Mucosa of descending colon (tissue), 3 donors: ENCODE measurements at regions not wholly inside any gene's neighbourhood (a gene's known extent, or its start where the extent isn't known, plus 50 kb on each side); places are given as distances from the start of the nearest gene placed in this dataset.

ENCODE experiments used
- ATAC-seq: fragments of 200-7000 bp; cut with Tn5 transposase; one replicate; pipeline ENCODE4 v1.9.1; 2020; ENCODE audit warnings: mild to moderate bottlenecking, moderate library complexity
- DNase-seq, 3 donors: peaks; one replicate each; pipeline ENCODE4 v3.0.0-alpha.2; 2020
- H3K36me3 ChIP-seq: fragments of 200-600 bp; one replicate; pipeline ENCODE4 v1.8.0; 2021; ENCODE audit warnings: low read depth, mild to moderate bottlenecking
- H3K4me1 ChIP-seq: fragments of 200-600 bp; one replicate; pipeline ENCODE4 v1.8.0; 2021; ENCODE audit warnings: low read depth, mild to moderate bottlenecking
- H3K4me3 ChIP-seq: fragments of 200-600 bp; one replicate; pipeline ENCODE4 v1.8.0; 2021; ENCODE audit warnings: mild to moderate bottlenecking
- H3K9me3 ChIP-seq: fragments of 200-600 bp; one replicate; pipeline ENCODE4 v1.8.0; 2021; ENCODE audit warnings: mild to moderate bottlenecking
- CTCF ChIP-seq: fragments of 200-600 bp; IDR thresholded peaks from one replicate; pipeline ENCODE4 v1.8.0; 2022; ENCODE audit warnings: antibody characterized with exemption, mild to moderate bottlenecking
- intact Hi-C, 2 donors: fragments of 100-400 bp; cut with DNase I in 1 of 2; cut with micrococcal nuclease in 1 of 2; formaldehyde crosslinking; loops; one replicate each; pipeline versions ENCODE4 v1.11.0 to v1.11.1; 2022; cut with DNase I, micrococcal nuclease
- donor health status: DM: no; HTN: no; CAD: no; lungs with moderate emphysema.
- donor health status: DM: no; HTN: no; CAD: no.
- donor health status: DM: no; HTN: yes; CAD: no.

- no peak overlapping the region for H3K4me3 ChIP-seq
- no peak for TF ChIP-seq CTCF
- ATAC-seq = no peak
- H3K9me3 ChIP-seq = no peaks in the 10 kb centered on the region
- DNase-seq = no peak
- intact Hi-C loops = no loop called here
- H3K36me3 ChIP-seq = no peaks in the 10 kb centered on the region
- no peaks in the 10 kb centered on the region for H3K4me1 ChIP-seq
Observed at GRCh38 chr2:48207851-48208250, 106.6 kb upstream of the FOXN2 start.

DNA sequence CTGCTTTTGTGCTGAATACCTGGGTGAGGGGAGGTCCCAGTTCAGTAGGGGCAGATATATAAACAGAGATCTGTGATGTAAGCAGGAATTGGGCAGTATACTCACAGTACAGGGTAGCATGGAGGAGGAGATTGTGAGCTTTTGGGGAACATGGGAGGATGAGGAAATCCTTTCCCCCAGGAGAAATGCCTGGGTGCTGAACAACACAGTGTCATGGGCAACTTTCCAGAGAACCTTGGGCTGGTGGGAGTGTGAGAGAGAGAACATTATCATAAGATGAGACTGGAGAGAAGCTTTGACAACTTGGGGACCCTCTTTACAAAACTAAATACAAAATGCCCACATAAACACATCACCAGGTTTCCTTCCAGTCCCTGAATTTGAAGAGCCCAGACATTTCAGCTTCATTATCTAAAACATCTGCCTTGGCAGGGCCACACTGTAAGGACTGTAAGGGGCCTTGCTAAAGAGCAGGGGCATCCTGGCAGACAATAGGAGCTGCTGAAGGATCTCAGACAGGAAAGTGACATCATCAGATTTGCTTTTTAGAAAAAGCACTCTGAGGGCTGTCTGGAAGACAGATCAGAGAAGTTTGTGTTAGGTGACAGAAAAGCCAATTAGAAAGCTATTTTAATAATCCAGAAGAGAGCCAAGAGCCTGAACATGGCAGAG, 105.1 kb upstream of the FOXN2 start:
- Histone ChIP-seq H3K9me3 (no peaks in the 10 kb centered on the region), H3K36me3 (no peaks in the 10 kb centered on the region), H3K4me1 (no peaks in the 10 kb centered on the region), H3K4me3 (no peak overlapping the region)
- intact Hi-C loops = no loop called here
- ATAC-seq (no peak), DNase-seq (no peak)
- TF ChIP-seq CTCF = no peak

GRCh38 chr2:48210189-48210588, 104.3 kb upstream of the FOXN2 start:
- no peak for DNase-seq
- TF ChIP-seq CTCF = no peak
- no peak for ATAC-seq
- H3K9me3 ChIP-seq = no peaks in the 10 kb centered on the region
- no peak overlapping the region for H3K4me3 ChIP-seq
- intact Hi-C loops = no loop called here
- H3K36me3 ChIP-seq = no peaks in the 10 kb centered on the region
- no peaks in the 10 kb centered on the region for H3K4me1 ChIP-seq

GRCh38 chr2:48213646-48214045, 100.8 kb upstream of the FOXN2 start:
- ATAC-seq (no peak), DNase-seq (no peak)
- intact Hi-C loops = no loop called here
- Histone ChIP-seq H3K36me3 (no peaks in the 10 kb centered on the region), H3K9me3 (no peaks in the 10 kb centered on the region), H3K4me1 (no peaks in the 10 kb centered on the region), H3K4me3 (no peak overlapping the region)
- TF ChIP-seq CTCF = no peak

DNA sequence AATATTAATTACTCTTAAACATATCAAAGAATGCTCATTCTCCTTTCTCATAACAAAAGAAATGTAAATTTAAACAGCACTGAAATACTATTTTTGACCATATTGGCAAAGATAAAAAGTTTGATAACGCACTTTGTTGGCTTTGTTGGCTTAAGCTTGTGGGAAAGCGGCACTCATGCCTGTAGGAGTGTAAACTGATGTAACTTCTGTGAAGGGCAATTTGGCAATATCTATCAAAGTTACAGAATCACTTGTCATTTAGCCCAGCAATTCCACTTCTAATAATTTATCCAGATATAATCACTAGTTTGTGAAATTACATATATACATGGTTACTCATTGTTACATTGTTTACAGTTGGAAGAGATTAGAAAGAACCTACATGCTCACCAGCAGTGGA, 96.3 kb upstream of the FOXN2 start:
- DNase-seq (no peak), ATAC-seq (no peak)
- Histone ChIP-seq H3K9me3 (no peaks in the 10 kb centered on the region), H3K4me1 (peaks cover 5% of the 10 kb centered on the region), H3K4me3 (no peak overlapping the region), H3K36me3 (no peaks in the 10 kb centered on the region)
- intact Hi-C loops = no loop called here
- TF ChIP-seq CTCF = no peak

DNA sequence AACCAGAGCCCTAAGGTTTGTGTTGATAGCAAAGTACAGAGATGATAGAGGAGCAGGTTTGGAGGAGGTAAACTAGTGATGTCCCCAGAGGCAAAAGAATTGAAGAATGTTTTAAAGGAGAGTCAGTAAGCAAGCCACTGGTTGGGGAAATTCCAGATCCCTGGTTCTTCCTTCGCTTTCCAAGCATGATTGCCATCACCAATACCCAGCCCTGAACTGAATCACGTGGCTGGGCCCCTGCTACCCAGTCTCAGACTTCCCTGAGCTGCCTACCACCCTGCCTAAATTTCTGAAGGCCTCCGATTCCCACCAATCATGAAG, 95.3 kb upstream of the FOXN2 start:
- DNase-seq = no peak
- ATAC-seq = no peak

More for the DNA sequence above, 95.3 kb upstream of the FOXN2 start:
- no peak for TF ChIP-seq CTCF
- no peak overlapping the region for H3K4me3 ChIP-seq
- intact Hi-C loops = no loop called here
- peaks cover 5% of the 10 kb centered on the region for H3K4me1 ChIP-seq
- no peaks in the 10 kb centered on the region for H3K36me3 ChIP-seq
- H3K9me3 ChIP-seq = no peaks in the 10 kb centered on the region
